ENCODE measurements at regions not wholly inside any gene's neighbourhood (a gene's known extent, or its start where the extent isn't known, plus 50 kb on each side); places are given as distances from the start of the nearest gene placed in this dataset.

- CTCF ChIA-PET, result interaction anchor here (0.7 kb wide), 1 partner anchor 729 kb away, joined by 3 read pairs; no protein-coding TSS in a partner anchor
These were observed 174.1 kb downstream of the C9orf152 start for GRCh38 chr9:110033869-110034268.

More at GRCh38 chr9:110033869-110034268, 174.1 kb downstream of the C9orf152 start:
- Histone ChIP-seq H3K9me3 (replicated peaks; ENCODE audit: control insufficient read depth, insufficient read depth, low read length) (no peaks in the 10 kb centered on the region), H3K27me3 (replicated peaks in 1 of 2; ENCODE audit: control insufficient read depth in 2 of 2, insufficient read depth in 2 of 2, low read length in 1 of 2) (no peaks in the 10 kb centered on the region), H3K4me1 (ENCODE audit: control insufficient read depth, insufficient read depth, low read length) (no peaks in the 10 kb centered on the region), H3K36me3 (ENCODE audit: control insufficient read depth in 2 of 2, insufficient read depth in 2 of 2, low read length in 1 of 2) (no peaks in the 10 kb centered on the region), H4K20me1 (ENCODE audit: control insufficient read depth, insufficient read depth) (no peaks in the 10 kb centered on the region), H3K4me3 (no peak overlapping the region), H3K9ac (ENCODE audit: control insufficient read depth, insufficient read depth, low read length) (no peak overlapping the region), H2AFZ (ENCODE audit: control insufficient read depth, low read depth, low read length) (no peak overlapping the region), H3K79me2 (ENCODE audit: control insufficient read depth, insufficient read depth, low read length) (no peaks in the 10 kb centered on the region), H3K4me2 (ENCODE audit: control insufficient read depth, insufficient read depth) (no peak overlapping the region), H3K27ac (ENCODE audit: control insufficient read depth, insufficient read depth) (no peak overlapping the region)
- ATAC-seq (no peak), DNase-seq (ENCODE audit: low read depth, low spot score) (no peak), FAIRE-seq (no peak)
- RAD21 ChIA-PET (ENCODE audit: unreplicated experiment), result no interaction called here
- BruUV-seq (replicated peaks), result no TSS peak
- no peak for TF ChIP-seq DPF2 (IDR thresholded peaks at IDR 0.05)
- no peak for TF ChIP-seq KLF5 (IDR thresholded peaks at IDR 0.05; ENCODE audit: partially characterized antibody)
- no peak for TF ChIP-seq ATF2 (IDR thresholded peaks at IDR 0.05; ENCODE audit: low read length)
- TF ChIP-seq ZNF592 (IDR thresholded peaks at IDR 0.05), result no peak
- WGBS (ENCODE audit: insufficient coverage, insufficient replicate concordance, low lambda C conversion rate, missing lambda C conversion rate), result 100% methylated on average over 2 of the region's 2 CpGs
- POLR2A ChIA-PET, result no interaction called here
- intact Hi-C loops (cut with micrococcal nuclease; ENCODE audit: unreplicated experiment), result no loop called here
- SMC1A ChIA-PET (ENCODE audit: uncharacterized antibody, unreplicated experiment), result no interaction called here
- in situ Hi-C loops (cut with MboI), result no loop called here
